ENCODE measurements at regions not wholly inside any gene's neighbourhood (a gene's known extent, or its start where the extent isn't known, plus 50 kb on each side); places are given as distances from the start of the nearest gene placed in this dataset.
"Not testable (repeated sequence)": the region's sequence is repeated elsewhere in the genome, so short reads cannot be mapped to it uniquely, and the experiment has no call there.

- no peak for DNase-seq (ENCODE audit: low spot score)
These were observed 192.8 kb upstream of the ROBO1 start for GRCh38 chr3:79960594-79960993.

DNA sequence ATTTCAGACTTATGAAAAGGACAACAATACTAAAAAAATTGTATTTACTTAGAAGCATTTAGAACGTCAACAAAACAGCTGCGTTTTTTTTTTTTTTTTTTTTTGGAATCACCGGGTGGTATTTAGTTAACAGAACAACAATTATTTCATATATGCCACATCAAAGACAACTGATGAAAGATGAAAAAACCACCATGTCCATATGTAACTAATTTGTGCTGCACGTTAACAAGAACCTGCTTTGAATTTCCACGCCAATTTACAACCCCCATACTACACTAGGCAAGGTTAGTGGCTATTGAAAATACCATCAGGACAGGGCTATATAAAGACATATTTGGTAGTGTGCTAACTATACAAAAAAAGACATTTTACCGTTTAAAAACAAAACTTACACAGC lies 189.3 kb upstream of the ROBO1 start:
- DNase-seq (ENCODE audit: low spot score): no peak

DNA sequence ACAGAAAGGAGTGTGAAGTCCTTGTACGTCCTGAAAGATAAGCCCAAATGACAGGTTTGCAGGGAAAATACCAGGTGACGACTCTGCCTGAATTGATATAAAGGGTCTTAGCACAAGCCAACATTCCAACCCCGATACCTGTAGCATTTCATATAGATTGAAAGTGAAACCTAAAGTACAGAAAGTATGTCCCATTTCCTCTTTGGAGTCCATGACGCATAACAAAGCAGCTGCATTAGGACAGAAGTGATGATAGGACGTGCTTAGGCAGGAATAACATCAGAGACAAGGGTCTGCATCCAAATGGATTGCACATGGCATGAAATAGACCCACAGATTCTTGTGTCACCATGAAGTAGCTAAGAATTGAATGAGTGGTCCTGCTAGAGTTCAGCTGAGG lies 187.0 kb upstream of the ROBO1 start:
- no peak for DNase-seq (ENCODE audit: low spot score)

GRCh38 chr3:79953591-79954101 lies 185.8 kb upstream of the ROBO1 start:
- DNase-seq (ENCODE audit: low spot score): no peak

GRCh38 chr3:79951426-79951825 lies 183.6 kb upstream of the ROBO1 start:
- not testable (repeated sequence) for DNase-seq (ENCODE audit: low spot score)

DNA sequence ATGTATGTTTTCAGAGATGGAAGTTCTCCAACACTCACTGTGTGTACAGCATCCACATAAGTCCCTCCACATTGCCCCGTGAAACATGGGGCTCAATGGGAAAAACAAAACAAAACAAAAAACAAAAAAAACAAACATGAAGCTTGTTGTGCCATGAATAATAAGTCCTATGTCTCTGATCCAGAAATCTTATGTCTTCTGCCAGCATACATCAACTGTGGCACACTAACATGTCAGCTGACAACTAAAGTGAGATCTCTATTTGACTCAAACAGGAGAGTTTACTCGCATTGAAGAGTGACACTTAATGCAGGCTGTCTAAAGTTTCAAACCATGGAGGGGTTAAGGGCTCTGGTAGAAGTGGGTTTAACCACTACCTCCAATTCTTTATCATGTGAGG lies 180.2 kb upstream of the ROBO1 start:
- no peak for DNase-seq (ENCODE audit: low spot score)

DNA sequence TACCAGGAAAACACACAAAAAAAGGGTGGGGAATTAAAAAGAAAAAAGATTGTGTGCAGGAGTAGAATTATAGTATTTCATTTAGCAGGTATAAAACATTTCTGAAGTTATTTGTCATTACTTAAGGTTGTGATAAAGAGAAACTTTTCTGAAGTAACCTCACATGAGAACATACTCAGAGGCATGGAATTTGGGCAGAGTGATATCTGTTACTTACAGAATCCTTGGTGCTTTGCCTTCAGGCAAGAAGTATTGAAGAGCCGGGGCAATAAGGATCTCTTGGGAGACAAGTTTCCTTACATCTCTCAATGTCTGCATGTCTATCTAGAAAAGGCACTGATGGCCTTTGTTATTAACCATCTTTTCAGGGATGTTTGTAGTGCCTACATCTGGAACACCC lies 179.7 kb upstream of the ROBO1 start:
- DNase-seq (ENCODE audit: low spot score): no peak

DNA sequence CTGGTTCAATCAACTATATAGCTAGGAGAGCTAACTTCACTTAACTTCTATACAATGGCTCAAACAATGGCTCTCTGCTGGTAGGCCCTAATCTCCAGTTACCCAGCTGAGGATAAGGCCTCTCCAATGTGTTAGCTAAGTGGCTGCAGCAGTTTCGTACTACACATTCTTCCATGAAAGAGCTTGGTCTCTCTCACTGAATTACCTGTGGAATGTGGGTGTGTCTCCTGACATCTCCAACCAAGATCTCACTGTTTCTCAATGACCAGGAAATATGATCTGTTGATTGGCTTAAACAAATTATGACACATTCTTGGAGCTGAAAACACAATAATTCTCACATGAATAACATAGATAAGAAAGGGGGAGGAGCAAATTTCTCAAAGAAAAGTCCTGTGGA lies 169.8 kb upstream of the ROBO1 start:
- no peak for DNase-seq (ENCODE audit: low spot score)

DNA sequence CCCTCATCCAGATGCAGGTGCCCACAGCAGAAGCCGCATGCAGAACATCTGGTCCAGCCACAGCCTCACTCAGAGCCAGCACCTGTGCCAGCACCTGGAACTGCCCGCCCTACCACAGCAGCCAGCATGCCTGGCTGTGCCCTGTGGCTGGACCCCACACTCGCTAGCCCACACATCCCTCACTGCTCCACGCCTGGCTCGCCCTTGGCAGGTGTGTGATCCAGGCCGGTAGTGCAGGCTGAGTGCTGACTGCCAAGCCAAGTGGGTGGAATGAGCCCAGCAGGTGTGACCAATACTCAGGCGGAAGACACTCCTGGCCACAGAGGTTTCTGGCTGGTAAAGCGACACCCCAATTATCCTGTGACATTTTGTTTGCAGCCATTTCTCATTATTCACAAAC lies 162.4 kb upstream of the ROBO1 start:
- no peak for DNase-seq (ENCODE audit: low spot score)

DNA sequence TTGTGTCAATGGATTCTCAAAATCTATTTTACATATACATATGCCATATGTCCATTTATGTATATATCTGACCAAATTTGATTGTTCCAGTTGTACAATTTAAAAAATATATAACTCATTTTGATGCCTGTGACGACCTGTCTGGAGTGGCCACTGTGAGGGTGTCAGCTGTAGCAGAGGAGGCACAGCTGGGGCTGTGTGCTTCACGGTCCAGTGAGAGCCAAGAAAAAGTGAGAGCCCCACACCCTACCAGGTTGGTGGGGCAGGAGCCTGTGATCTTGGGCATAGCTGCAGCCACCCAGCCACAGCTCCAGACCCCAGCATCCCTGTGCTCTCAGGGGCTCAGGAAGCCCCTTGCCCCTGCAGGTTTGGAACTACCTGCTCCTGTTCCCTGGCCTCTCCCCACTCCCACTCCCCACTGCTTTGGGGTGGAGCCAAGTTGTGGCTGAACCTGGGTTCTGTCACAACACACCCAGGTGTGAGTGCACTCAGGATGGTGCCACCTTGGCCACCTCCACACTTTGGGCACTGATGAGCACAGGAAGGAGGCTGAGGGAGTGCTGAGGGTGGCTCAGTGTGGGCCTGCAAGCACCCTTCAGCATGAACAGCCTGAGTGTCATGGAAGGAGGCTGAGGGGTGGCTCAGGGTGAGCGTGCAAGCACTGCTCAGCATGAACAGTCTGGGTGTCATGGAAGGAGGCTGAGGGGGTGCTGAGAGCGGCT lies 161.1 kb upstream of the ROBO1 start:
- no peak for DNase-seq (ENCODE audit: low spot score)

GRCh38 chr3:79926522-79926921 lies 158.7 kb upstream of the ROBO1 start:
- DNase-seq (ENCODE audit: low spot score): no peak

DNA sequence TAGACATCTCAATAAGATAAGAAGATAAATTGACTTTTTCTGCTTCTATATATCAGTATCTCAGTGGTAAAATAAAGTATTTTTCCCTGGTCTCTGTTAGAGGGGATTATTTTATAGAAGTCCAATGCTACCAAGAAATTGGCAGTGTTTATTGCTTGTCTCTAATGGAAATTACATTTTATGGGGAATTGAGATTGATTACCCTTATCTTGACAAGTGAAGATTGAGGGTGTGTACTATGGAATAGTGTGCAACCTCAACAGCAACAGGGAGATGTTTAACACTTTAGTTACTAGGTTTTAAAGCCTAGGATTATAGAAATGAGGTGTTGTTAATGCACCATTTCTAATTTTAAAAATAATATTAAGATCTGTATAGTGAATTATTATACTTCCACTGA lies 154.8 kb upstream of the ROBO1 start:
- no peak for DNase-seq (ENCODE audit: low spot score)

- DNase-seq (ENCODE audit: low spot score): no peak
These were observed 149.8 kb upstream of the ROBO1 start for GRCh38 chr3:79917561-79917960.

- DNase-seq (ENCODE audit: low spot score): no peak
These were observed 142.5 kb upstream of the ROBO1 start for GRCh38 chr3:79910337-79910736.

- no peak for DNase-seq (ENCODE audit: low spot score)
These were observed 138.3 kb upstream of the ROBO1 start for GRCh38 chr3:79906106-79906505.

- no peak for DNase-seq (ENCODE audit: low spot score)
These were observed 134.4 kb upstream of the ROBO1 start for GRCh38 chr3:79902151-79902550.

- no peak for DNase-seq (ENCODE audit: low spot score)
These were observed 131.1 kb upstream of the ROBO1 start for GRCh38 chr3:79898907-79899306.

DNA sequence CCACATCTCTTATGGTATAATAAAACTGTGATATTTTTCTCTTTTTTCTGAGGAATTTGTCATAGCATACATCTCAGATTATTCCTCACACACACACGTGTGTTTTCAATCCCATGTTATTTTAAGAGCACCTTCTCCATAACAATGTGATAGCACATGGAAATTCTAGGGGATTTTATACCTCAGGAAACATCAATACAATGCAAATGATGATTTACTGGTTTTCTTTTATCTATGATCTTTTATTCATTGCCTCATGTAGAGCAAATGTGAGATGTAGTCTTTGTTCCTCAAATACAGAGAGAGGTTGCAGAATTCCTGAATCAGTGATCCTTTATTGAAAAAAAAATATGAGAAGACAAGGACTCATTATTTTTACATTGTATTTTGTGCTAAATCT lies 128.3 kb upstream of the ROBO1 start:
- no peak for DNase-seq (ENCODE audit: low spot score)

DNA sequence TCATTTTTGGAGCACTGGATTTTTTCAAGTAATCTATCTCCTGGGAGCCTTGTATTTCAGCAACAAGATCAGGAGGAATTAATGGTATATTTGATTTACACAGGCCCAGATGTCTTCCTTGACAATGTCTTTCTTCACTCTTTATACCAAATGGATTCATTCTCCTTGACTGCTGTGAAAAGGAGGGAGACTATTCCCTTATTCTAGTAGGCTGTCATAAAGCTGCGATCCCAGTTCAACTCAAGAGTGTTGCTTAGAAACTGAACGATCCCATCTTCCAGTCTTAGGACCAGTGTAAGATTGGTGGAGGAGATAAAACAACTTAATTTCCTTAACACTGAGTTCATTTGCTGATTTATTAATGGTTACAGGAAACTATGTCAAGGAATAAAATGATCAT lies 119.4 kb upstream of the ROBO1 start:
- no peak for DNase-seq (ENCODE audit: low spot score)

GRCh38 chr3:79886204-79886603 lies 118.4 kb upstream of the ROBO1 start:
- DNase-seq (ENCODE audit: low spot score): no peak

DNA sequence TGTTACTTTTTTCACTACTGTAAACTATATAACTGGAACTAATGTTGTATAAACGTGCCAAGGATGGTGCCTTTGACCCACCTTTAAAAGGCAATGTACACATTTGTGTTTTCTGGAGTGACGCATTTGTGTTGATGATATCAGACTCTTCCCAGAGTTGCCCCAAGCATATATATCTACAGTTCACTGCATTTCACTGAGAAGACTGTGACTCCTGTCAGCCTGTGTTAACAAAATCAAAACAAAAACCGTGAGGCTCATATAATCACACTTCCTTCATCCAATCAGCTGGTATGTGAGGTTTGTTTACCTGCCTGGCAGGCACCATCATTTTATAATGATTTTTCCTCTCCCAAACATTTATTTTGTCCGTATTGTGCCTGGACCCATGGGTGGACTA lies 117.6 kb upstream of the ROBO1 start:
- no peak for DNase-seq (ENCODE audit: low spot score)

- DNase-seq (ENCODE audit: low spot score): no peak
These were observed 116.6 kb upstream of the ROBO1 start for GRCh38 chr3:79884354-79884753.

DNA sequence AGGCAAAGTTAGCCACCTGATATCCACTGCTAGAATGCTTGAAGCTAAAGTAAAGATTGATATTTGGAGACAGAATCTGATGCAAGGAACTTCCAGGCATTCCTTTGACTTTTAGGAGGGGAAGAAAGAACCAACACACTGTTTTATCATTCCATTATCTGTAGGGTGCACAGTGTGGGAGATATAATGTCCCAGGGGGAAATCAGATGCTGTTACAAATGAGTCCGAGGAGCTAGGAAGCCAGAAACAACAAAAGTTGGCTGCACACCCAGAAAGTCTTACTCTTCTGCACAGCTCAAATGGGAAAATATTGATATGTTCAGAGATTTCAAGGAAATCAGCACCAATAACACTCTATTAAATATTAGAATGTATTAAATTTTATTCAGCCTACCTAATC lies 113.6 kb upstream of the ROBO1 start:
- DNase-seq (ENCODE audit: low spot score): no peak

GRCh38 chr3:79878708-79879107 lies 110.9 kb upstream of the ROBO1 start:
- DNase-seq (ENCODE audit: low spot score): no peak
